ENCODE measurements at regions not wholly inside any gene's neighbourhood (a gene's known extent, or its start where the extent isn't known, plus 50 kb on each side); places are given as distances from the start of the nearest gene placed in this dataset.
"Not testable (repeated sequence)": the region's sequence is repeated elsewhere in the genome, so short reads cannot be mapped to it uniquely, and the experiment has no call there.

GRCh38 chr1:176396604-176397395 lies 66.2 kb upstream of the PAPPA2 start:
- H3K4me3 ChIP-seq (ENCODE audit: low read depth, low read length) = not testable (repeated sequence)

GRCh38 chr1:176391621-176392020 lies 71.4 kb upstream of the PAPPA2 start:
- no peak overlapping the region for H3K4me3 ChIP-seq (ENCODE audit: low read depth, low read length)
- no peak for TF ChIP-seq CTCF (IDR thresholded peaks at IDR 0.05; ENCODE audit: low read depth, low read length)

- no peak for TF ChIP-seq CTCF (IDR thresholded peaks at IDR 0.05; ENCODE audit: low read depth, low read length)
- no peak overlapping the region for H3K4me3 ChIP-seq (ENCODE audit: low read depth, low read length)
Observed at GRCh38 chr1:176384841-176385240, 78.1 kb upstream of the PAPPA2 start.

GRCh38 chr1:176382163-176382562 lies 80.8 kb upstream of the PAPPA2 start:
- TF ChIP-seq CTCF (IDR thresholded peaks at IDR 0.05; ENCODE audit: low read depth, low read length) = no peak
- no peak overlapping the region for H3K4me3 ChIP-seq (ENCODE audit: low read depth, low read length)

- TF ChIP-seq CTCF (IDR thresholded peaks at IDR 0.05; ENCODE audit: low read depth, low read length) = no peak
- H3K4me3 ChIP-seq (ENCODE audit: low read depth, low read length) = no peak overlapping the region
Observed at GRCh38 chr1:176379626-176380339, 83.2 kb upstream of the PAPPA2 start.

GRCh38 chr1:176374967-176375569 lies 87.9 kb upstream of the PAPPA2 start:
- no peak overlapping the region for H3K4me3 ChIP-seq (ENCODE audit: low read depth, low read length)
- TF ChIP-seq CTCF (IDR thresholded peaks at IDR 0.05; ENCODE audit: low read depth, low read length) = peak; percentile 76

GRCh38 chr1:176364236-176364905 lies 98.6 kb upstream of the PAPPA2 start:
- no peak overlapping the region for H3K4me3 ChIP-seq (ENCODE audit: low read depth, low read length)
- no peak for TF ChIP-seq CTCF (IDR thresholded peaks at IDR 0.05; ENCODE audit: low read depth, low read length)

GRCh38 chr1:176349135-176349715 lies 113.8 kb upstream of the PAPPA2 start:
- H3K4me3 ChIP-seq (ENCODE audit: low read depth, low read length) = not testable (repeated sequence)
